HG02588 (cell line): ENCODE measurements at regions not wholly inside any gene's neighbourhood (a gene's known extent, or its start where the extent isn't known, plus 50 kb on each side); places are given as distances from the start of the nearest gene placed in this dataset.
"Not testable (repeated sequence)": the region's sequence is repeated elsewhere in the genome, so short reads cannot be mapped to it uniquely, and the experiment has no call there.

Source experiments
- ATAC-seq: cut with Tn5 transposase; IDR thresholded peaks from one replicate; pipeline ENCODE4 v1.9.1; 2021; ENCODE audit warnings: mild to moderate bottlenecking, moderate library complexity; ENCODE audit not compliant: unreplicated experiment

DNA sequence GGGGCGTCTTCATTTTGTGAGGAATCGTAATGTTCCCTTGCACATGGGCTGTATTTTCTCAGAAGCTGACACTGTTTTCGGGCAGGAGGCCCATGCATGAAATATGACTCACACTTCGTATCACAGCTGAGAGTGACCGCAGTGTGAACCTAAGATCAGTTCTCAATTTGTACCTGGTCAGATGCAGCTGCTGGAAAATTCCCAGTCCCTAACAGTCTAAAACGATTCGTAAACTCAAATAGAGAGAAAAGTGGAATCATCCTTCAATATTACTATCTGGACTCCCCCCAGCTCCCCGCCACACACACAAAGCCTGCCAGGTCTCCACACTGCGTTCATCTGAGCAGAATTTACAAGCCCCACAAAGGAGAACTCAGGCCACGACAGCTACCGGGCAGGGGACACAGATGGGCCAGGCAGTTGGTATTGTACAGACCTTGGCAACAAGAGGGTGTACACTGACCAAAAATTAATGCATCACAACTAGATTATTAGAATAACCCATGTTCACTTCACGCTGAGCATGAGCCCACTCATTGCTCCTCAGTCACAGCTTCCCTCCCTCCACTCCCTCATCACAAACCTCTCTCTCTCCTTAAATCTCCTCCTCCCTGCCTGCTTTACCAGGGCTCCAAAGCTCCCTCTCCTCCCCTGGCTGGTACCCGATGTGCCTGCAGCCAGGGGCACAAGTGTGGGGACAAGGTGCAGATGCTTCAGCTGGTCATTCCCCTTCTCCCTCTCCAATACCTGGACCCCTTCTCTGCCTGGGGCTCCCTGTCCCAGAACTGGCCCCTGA lies 488.4 kb downstream of the PREX1 start:
- no peak for ATAC-seq

DNA sequence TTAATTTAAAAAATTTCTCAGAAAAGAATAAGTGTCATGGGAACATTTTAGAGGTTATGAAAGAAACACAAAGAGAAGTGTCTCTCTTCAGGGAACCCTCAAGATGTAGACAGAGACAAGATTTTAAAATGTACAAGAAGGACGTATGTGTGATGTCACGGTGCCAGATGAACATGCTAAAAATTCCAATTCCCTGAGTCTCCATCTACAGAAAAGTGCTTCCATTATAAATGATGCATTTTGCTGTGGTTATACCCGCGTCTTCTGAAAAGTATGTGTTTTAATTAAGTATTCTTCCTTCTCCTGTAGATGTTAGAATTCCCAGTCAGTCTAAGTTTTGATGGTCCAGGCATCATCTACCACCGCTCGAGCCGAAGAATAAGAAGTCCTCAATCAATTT lies 489.1 kb downstream of the PREX1 start:
- ATAC-seq = no peak

DNA sequence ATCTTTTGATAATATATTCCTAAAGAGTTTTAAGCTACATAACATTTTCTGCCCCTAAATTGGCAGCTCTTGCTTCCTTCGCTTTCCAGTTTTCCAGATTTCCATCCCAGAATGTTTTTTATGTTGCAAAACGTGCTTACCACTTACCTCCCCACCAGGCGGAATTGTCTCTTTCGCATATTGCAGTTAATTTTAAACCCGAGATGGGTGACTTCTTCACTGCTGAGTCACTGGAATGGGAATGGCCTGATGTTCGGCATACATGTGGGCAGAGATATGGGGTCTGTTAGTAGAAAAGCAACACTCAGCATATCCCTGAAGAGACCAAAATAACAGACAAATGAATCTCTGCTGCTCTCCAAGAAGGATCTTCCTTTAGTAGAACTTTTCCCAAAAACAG lies 491.2 kb downstream of the PREX1 start:
- ATAC-seq = no peak

DNA sequence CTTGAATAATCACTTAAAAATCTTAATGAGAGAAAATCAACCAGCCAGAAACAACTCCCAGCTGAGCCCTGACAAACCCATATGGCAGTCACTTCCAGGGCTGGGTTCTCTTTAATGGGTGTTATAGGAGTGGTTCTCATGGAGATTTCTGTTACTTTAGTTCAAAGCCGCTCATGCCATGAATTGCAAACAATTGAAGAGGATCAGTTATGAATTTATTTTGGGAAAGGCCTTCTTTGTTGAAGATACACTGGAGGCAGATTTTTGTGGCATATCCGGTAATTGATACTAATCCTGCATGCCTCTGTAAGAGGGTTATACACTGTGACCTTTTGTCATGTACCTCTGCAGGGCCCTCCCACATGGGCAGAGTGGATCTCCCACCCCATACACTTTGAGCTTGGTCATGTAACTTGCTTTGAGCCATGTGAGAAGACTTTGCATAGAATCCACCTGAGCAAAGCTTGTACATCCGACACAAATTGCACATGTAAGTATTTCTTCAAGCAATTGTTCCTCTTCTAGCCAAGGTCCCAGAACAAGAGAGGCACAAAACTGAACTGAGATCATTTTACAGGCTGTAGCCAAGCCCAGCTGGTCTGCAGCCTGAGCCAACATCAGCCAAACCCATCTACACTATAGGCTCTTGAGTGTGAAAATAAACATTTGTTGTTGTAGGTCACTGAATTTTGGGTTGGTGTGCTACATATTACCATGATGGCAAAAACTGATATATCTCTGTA lies 492.3 kb downstream of the PREX1 start:
- no peak for ATAC-seq

DNA sequence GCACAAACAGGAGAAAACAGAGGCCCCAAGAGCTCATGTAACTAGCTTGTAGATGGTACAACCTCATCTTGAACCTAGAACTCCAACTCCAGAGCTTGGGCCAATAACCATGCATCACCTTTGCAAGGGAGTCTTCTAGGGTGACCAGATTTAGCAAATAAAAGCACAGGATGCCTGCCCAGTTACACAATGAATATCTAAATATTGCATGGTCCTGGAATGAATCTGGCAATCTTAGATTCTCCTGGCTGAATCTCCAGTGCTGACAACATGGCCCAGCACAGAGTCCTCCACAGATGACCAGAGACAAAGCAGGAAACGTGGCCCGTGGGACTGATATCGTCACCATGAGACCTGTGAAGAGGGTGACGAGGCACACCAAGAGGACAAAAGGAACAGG lies 494.1 kb downstream of the PREX1 start:
- ATAC-seq = no peak

DNA sequence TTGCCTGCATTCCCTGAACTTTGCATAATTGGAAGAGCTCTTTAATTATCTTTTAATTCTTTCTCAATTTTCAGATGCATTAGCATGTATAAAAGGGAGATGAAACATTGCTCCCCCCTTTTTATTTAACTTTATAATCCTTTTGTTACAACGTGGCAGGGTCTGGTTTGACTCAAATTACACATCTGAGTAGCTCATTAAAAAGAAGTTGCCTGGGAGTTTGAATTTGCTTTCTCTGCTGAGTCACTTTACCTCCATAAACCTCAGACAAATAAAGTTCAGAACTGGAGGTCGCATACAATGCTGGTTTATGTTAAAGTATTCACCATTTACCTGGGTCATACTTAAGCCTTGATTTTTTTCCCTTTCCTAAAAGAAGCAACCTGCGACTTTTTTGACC lies 495.2 kb downstream of the PREX1 start:
- ATAC-seq = no peak

DNA sequence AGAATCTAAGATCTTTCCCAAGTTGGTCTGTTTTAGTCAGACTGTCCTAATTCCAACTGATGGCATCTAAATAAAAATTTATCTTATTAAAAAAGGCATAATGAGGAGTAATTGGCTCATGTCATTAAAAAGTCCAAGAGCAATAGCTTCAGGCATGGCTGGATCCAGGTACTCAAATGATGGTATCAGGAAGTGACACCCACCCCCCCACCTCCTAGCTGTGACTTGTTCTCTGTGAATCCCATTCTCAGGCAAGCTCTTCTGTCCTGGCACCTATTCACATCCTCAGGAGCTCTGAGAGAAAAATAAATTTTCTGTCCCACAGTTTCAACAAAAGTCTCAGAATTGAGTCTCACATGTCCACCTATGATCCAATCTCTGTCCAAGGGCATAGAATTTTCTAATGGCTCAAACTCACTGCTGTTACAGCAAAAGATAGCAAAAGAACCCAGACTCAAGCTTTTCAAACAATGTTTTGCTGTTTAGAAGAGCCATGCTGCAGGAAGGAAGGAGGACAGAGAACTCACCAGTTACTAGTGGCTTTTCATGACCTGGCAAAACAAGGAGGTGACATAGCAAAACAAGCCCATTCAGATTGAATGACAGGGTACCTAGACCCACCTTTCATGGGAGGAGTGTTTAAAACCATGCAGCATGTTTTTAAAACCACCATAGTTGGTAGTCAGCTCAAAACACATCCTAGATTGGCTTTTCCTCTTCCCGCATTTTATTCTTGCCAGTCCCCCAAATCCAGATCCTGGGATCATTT lies 496.1 kb downstream of the PREX1 start:
- no peak for ATAC-seq

DNA sequence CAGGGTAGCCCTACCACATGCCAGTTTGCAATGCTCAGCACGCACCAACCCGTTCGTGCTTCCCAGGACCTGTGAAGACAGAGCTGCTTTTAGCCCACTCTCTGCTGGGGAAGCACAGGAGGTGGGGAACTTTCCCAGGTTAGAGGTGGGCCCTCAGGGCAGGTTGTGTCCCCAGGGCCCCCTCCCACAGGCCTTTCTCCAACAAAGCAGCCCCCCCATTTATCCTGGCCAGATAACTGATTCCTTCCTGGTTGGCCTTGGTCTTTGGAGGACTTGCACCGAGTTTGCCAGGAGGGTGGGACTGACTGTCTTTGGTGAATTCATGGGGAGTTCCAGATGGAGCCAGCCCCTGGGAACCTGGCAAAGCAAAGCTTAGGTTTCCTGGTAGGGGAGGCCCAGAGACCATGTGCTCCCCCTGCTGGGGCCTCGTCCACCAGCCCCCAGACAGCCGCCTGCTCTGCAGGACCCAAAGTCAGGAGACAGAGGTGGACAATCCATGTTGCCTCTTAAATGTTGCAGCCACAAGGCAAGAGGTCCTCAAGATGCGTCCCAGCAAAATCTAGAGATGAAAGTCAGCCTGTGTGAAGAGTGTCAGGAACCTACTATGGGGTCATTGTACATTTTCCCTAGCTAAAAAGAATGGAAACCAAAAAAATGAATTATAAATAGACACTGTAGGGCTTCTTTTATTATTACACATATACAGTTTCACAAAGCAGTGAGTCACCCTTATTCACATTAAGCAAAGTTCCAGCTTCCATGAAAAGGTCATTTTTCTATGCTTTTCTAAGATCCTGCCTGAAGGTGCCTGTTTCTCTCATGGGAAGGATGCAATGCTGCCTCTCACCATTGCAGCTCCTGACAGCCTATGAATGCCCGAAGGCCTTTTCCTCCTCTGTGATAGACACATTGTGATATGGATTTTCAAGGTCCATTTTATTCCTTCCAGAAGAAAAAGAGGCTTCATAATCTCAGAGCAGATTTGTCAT lies 497.8 kb downstream of the PREX1 start:
- no peak for ATAC-seq

DNA sequence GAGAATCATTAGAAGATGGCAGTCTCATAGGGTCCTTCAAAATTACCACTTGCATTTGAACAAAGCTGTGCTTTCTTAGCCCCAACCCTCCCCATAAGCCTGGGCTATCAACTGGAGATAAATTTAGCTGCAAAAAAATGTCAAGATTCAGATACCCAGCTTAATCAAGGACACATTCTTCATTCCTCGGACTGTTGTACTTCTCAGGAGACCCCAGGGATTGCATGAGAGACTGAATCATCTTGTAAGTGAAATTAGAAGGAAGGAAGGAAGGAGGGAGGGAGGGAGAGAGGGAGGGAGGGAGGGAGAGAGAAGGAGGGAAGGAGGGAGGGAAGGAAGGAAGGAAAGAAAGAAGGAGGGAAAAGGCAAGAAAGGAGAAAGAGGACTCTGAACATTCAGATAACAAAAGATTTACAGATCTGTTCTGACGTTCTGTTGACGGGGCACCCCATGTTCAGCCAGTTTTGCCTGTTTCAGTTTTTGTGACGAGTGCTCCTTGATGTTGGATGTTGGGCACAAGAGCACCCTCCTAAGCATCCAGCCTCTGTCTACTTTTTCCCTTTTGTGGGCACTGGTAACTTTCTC lies 498.7 kb downstream of the PREX1 start:
- no peak for ATAC-seq

DNA sequence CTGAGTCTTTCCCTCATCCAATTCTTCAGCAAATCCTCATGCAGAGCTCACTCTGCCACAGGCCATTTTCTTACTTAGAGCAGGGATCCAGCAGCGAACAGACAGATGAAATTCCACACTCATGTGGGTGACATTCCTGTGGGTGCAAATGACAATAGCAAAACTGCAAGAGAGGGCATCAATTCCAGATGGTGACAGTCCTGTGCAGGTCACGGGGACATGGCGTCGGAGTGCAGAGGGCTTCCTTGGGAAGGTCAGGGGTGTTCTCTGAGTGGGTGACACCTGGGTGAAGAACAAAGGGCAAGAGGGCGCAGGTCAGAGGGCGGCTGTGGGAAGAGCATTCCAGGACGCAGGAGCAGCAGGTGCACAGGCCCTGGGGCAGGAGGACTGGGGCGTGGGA lies 500.0 kb downstream of the PREX1 start:
- ATAC-seq = not testable (repeated sequence)

DNA sequence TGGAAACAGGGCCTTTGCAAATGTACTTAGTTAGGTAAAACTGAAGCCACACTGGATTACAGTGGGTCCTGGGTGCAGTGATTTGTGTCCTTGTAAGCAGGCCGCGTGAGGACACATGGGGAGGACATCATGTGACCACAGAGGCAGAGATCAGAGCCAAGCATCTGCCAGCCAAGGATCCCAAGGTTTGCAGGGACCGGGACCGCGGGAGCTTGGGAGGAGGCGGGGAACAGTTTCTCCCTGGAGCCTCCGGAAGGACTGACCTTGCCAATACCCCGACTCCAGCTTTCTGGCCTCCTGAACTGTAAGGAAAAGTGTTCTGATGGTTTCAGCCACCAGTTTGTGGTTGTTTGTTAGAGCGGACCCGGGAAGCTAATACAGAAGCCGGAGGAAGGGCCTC lies 500.9 kb downstream of the PREX1 start:
- no peak for ATAC-seq

DNA sequence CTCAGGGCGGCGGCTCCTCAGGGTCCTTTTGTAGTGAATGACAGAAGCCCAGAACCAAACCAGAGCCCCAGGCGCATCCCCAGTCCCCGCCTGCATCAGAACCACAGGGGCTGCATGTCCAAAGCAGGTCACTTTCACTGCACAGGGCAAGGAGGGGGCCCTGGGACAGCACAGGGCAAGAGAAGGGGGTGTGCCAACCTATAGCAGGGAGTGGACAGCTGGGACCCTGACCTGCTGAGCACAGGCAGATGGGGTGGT lies 501.4 kb downstream of the PREX1 start:
- ATAC-seq = no peak

DNA sequence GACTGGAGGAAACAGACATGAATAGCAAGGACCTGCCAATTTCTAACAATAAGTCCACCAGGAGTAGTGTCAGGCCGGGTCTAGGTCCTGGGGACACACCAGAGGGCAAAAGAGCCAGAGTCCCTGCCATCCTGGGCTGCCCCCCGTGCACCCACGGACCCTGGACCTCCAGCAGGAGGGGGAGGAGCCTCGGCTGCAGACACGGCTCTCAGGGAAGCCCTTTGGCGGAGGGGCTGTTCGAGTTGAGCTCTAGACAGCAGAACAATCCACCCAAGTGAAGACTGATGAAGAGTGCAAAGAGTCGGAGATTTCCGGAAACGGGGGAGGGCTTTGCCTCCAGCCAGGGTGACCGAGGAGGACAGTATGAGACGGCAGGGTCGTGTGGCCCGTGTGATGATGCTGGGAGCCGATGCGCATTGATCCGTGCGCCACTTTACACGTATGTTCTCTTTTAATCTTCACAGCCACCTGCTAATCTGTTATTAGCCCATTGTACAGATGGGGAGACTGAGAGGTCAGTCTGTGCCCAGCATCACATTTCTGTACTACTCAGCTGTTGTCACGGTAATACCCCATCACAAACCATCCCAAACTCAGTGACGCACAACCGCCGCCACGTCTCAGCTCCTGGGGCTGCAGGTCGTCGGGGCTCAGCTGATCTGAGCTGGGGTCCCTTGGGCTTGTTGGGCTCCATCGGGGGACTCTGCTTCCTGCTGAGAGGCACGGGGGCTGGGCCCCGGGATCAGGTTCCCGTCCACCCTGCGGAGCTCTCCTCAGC lies 502.0 kb downstream of the PREX1 start:
- no peak for ATAC-seq

DNA sequence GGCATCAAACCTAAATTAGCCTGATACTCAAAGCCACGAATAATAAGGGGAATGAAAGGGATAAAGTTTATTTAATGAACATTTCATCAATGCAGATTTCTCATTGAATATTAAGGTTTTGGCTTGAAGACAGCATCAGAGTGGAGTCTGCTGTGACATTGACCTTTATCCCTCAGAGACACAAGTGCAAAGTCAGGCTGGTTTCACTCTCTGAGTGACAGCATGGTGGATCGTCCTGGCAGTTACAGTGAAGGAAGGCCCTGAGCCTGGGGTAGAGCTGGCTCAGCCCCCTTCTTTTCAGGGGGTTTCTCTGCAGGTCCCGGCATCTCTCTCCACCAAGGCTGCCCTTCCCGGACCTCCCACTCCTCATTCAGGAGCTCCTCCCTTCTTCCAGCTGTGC lies 503.1 kb downstream of the PREX1 start:
- no peak for ATAC-seq

DNA sequence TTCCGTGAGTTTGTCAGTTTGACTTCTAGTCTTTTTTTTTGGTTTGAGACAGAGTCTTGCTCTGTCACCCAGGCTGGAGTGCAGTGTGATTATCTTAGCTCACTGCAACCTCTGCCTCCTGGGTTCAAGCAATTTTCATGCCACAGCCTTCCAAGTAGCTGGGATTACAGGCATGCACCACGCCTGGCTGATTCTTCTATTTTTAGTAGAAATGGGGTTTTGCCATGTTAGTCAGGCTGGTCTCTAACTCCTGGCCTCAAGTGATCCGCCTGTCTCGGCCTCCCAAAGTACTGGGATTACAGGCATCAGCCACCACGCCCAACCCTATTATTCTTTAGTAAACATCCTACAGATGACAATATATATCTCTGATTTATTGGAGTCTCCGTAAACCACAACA lies 506.5 kb downstream of the PREX1 start:
- ATAC-seq = no peak

DNA sequence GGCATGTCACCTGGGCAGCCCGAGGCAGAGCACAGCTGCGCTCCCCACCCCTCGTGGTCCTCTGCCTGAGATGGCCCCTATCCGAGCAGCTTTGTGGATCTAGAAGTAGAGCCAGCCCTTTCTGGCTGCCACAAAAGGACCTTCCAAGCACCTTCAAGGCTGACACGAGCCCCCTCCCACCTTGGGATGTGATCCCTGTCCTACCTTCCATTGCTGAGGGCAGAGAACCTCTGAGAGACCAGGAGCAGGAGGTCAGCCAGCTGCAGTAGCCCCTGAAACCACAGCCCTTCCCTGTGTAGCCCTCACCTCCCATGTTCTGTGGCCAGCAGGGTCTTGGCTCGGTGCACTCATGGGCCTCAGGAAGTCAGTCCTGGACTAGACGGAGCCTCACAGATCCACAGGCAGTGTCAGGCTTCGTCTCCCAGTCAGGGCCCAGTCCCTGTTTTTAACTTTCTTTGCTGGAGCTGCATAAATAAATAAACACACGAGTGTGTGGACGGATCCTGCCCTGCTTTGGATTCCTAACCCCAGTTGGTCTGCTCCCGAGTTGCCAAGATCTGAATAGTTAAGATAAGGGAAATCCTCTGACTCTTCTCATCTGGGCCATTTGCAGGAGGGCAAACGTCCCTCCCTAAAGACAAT lies 507.7 kb downstream of the PREX1 start:
- no peak for ATAC-seq

DNA sequence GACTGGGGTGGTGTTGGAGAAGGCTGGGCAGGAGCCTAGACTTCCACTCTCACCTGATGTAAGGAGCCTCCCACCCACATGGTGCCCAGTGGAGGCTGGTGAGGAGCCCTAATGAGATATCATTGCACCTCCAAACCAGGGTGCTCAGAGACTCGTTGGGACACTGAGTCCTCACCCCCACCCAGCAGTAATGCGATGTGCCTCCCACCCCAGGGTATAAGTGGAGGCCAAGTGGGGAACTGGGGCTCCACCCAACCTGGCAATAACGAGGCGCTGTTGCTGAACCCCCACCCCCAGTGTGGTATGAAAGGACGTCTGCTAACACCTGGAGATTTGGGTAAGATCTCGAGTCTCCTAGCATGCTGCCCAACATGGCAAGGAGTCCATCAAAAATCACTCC lies 510.2 kb downstream of the PREX1 start:
- no peak for ATAC-seq

DNA sequence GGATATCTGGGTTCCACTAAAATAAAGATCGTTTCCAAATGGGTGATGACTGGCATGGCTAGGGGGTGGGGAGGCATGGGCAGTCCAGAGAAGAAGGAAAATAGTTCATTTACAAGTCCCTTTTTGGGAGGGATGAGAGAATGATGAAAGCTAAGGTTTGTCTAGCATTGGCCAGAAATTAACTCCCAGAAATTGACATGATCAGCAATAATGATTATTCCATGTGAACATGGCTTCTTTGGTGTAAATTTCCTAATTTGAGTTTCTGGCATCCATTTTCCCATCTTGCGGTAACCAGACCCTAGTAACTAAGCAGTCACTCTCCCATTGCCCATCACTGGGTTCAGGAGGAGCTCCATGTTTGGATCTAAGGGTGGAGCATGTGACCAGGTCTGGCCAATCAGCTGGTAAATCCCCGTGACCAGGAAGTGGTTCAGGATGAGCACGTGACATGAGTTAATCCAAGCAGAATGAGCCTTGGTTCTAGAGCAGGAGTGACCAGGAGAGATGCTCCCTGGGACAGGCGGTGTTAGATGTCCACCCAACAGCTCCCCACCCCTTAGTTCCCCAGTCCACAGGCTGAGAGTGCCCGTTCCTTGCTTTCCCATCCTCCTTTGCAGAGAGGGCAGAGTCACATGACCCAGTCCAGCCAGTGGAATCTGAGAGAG lies 512.7 kb downstream of the PREX1 start:
- ATAC-seq = no peak

DNA sequence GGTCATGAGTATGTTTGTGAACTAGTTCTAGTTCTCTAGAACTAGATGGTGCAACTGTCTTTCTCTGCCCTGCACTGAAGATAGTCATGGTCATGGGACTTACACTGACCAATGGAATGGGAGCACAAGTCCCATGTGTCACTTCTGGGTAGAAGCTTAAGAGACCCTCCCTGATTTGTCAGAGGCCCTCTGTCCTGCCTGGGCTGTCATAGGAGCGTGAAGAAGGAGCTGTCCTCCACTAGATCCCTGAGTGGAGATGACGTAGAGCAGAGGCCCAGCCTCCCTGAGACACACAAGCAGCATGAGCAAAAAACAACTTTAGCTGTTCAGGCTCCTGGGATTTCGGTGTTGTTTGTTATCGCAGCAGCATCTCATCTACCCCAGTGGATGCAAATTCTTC lies 514.5 kb downstream of the PREX1 start:
- no peak for ATAC-seq
